Chondrocyte (in vitro differentiated cells): ENCODE measurements at regions not wholly inside any gene's neighbourhood (a gene's known extent, or its start where the extent isn't known, plus 50 kb on each side); places are given as distances from the start of the nearest gene placed in this dataset.

ENCODE experiments used
- DNase-seq: peaks from one replicate; pipeline ENCODE4 v3.0.0; 2021; ENCODE audit warnings: mixed read lengths, low spot score
- H3K27ac Mint-ChIP-seq: one replicate; pipeline ENCODE4 v1.8.0; 2021; ENCODE audit warnings: mild to moderate bottlenecking, moderate library complexity, mixed read lengths; ENCODE audit not compliant: unreplicated experiment
- H3K27me3 Mint-ChIP-seq: 2 replicates; pipeline ENCODE4 v1.8.0; 2021; ENCODE audit warnings: low read depth, mixed read lengths
- H3K36me3 Mint-ChIP-seq: 2 replicates; pipeline ENCODE4 v1.8.0; 2021; ENCODE audit warnings: low read depth, mixed read lengths
- H3K4me1 Mint-ChIP-seq: 2 replicates; pipeline ENCODE4 v1.8.0; 2021; ENCODE audit warnings: low read depth, mild to moderate bottlenecking, mixed read lengths
- H3K4me3 Mint-ChIP-seq: one replicate; pipeline ENCODE4 v1.8.0; 2021; ENCODE audit warnings: mild to moderate bottlenecking, moderate library complexity, mixed read lengths; ENCODE audit not compliant: unreplicated experiment
- H3K9me3 Mint-ChIP-seq: 2 replicates; pipeline ENCODE4 v1.8.0; 2021; ENCODE audit warnings: low read depth, mixed read lengths
- CTCF ChIP-seq: fragments of 200-600 bp; sonication (generic); IDR thresholded peaks from 2 replicates; pipeline ENCODE4 v1.5.0; 2021; ENCODE audit warnings: antibody characterized with exemption, mild to moderate bottlenecking, moderate library complexity

- Mint-ChIP-seq H3K27me3 (no peaks in the 10 kb centered on the region), H3K9me3 (no peaks in the 10 kb centered on the region), H3K36me3 (no peaks in the 10 kb centered on the region), H3K4me3 (no peak overlapping the region), H3K27ac (no peak overlapping the region), H3K4me1 (peaks cover 27% of the 10 kb centered on the region)
- no peak for TF ChIP-seq CTCF
- no peak for DNase-seq
Observed at GRCh38 chr2:58917596-58917995, 676.5 kb upstream of the FANCL start.

- Mint-ChIP-seq H3K4me1 (peaks cover 27% of the 10 kb centered on the region), H3K4me3 (no peak overlapping the region), H3K27me3 (no peaks in the 10 kb centered on the region), H3K36me3 (no peaks in the 10 kb centered on the region), H3K27ac (no peak overlapping the region), H3K9me3 (no peaks in the 10 kb centered on the region)
- TF ChIP-seq CTCF = no peak
- DNase-seq = no peak
Observed at GRCh38 chr2:58916063-58916462, 674.9 kb upstream of the FANCL start.

- H3K36me3 Mint-ChIP-seq = no peaks in the 10 kb centered on the region
- H3K27me3 Mint-ChIP-seq = no peaks in the 10 kb centered on the region
- TF ChIP-seq CTCF = no peak
- peaks cover 23% of the 10 kb centered on the region for H3K4me1 Mint-ChIP-seq
- no peak for DNase-seq
- H3K4me3 Mint-ChIP-seq = no peak overlapping the region
- H3K9me3 Mint-ChIP-seq = no peaks in the 10 kb centered on the region
- no peak overlapping the region for H3K27ac Mint-ChIP-seq
Observed at GRCh38 chr2:58914733-58915505, 673.8 kb upstream of the FANCL start.

- Mint-ChIP-seq H3K27me3 (no peaks in the 10 kb centered on the region), H3K27ac (no peak overlapping the region), H3K4me3 (no peak overlapping the region), H3K4me1 (peaks cover 14% of the 10 kb centered on the region), H3K36me3 (no peaks in the 10 kb centered on the region), H3K9me3 (no peaks in the 10 kb centered on the region)
- TF ChIP-seq CTCF = no peak
- no peak for DNase-seq
Observed at GRCh38 chr2:58913082-58913726, 672.1 kb upstream of the FANCL start.

GRCh38 chr2:58911877-58912276 lies 670.8 kb upstream of the FANCL start:
- H3K27ac Mint-ChIP-seq = no peak overlapping the region
- H3K4me1 Mint-ChIP-seq = peaks cover 7% of the 10 kb centered on the region
- no peak overlapping the region for H3K4me3 Mint-ChIP-seq
- TF ChIP-seq CTCF = no peak
- H3K9me3 Mint-ChIP-seq = no peaks in the 10 kb centered on the region
- no peaks in the 10 kb centered on the region for H3K27me3 Mint-ChIP-seq
- no peak for DNase-seq
- no peaks in the 10 kb centered on the region for H3K36me3 Mint-ChIP-seq
